ENCODE measurements at regions not wholly inside any gene's neighbourhood (a gene's known extent, or its start where the extent isn't known, plus 50 kb on each side); places are given as distances from the start of the nearest gene placed in this dataset.
"Not testable (repeated sequence)": the region's sequence is repeated elsewhere in the genome, so short reads cannot be mapped to it uniquely, and the experiment has no call there.

DNA sequence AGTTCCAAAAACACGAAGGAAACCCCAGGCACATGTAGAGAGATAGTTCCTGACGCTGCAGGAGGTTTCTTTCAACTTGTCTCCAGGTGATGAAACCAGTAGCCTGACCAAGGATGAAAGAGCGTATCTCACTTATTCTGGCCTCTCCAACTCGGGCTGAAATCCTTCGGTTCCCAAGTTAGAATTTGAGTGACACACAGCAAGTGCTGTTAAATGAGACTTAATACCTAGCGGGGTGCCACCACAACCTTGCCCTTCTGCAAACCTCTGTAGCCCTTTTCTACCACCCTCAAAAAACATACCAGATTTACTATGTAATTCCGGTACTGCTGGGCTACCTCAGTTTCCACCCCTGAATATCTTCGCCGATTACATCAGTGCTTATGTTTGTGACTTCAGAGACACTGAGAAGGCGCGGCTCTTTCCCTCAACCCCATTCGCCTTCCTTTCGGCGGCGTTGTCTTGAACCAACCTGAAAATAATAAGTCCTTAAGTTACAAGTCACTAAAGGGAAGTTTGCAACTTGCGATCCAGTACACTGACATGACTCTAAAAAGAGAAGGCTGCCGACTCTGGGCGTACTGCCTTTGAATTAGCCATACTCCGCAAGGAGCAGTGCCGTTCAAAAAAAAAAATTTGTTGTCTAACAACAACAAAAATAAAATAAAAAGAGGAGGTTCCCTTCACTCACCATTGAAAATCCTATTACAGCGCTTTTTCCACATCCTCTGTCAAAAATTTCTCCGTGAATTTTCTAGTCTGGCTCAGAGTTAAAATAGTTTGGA, 194.9 kb upstream of the ZNF184 start:
- no peak for DNase-seq (ENCODE audit: low read depth)
- peak overlapping the region; percentile 43 for H3K4me3 ChIP-seq (ENCODE audit: low read depth, low read length)
- TF ChIP-seq, protein P1, sequence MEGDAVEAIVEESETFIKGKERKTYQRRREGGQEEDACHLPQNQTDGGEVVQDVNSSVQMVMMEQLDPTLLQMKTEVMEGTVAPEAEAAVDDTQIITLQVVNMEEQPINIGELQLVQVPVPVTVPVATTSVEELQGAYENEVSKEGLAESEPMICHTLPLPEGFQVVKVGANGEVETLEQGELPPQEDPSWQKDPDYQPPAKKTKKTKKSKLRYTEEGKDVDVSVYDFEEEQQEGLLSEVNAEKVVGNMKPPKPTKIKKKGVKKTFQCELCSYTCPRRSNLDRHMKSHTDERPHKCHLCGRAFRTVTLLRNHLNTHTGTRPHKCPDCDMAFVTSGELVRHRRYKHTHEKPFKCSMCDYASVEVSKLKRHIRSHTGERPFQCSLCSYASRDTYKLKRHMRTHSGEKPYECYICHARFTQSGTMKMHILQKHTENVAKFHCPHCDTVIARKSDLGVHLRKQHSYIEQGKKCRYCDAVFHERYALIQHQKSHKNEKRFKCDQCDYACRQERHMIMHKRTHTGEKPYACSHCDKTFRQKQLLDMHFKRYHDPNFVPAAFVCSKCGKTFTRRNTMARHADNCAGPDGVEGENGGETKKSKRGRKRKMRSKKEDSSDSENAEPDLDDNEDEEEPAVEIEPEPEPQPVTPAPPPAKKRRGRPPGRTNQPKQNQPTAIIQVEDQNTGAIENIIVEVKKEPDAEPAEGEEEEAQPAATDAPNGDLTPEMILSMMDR (IDR thresholded peaks at IDR 0.05; ENCODE audit: control insufficient read depth, extremely low read depth, insufficient read depth), result no peak

DNA sequence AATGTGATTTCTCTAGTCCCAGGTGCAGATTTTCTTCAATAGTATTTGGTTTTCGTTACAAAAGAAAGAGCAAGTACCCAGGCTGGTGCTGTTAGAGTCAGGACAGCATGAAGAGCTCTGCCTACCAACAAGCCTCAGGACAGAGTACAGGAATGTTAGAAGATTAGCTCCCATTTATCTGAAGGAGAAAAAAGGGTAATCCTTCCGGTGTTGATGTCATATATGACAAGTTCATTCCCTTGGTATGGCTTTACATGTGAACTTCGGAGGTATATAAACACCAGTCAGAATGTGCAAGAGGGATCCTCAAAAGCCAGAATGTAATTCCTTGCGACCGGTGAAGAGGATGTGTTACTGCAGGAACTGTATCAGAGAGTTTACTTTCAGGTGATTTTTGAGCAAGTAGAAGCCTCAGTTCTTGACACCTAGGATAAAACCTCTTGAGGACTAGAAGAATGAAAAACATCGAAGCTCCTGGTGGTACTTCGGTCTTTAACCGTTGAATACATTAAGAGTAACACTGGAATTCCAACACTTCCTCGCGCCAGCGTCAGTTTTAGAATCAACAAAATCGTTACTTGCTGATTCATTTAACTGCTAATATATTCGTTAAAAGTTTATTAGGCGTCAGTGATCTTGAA, 194.2 kb upstream of the ZNF184 start:
- H3K4me3 ChIP-seq (ENCODE audit: low read depth, low read length), result no peak overlapping the region
- no peak for DNase-seq (ENCODE audit: low read depth)
- TF ChIP-seq, protein P1 (IDR thresholded peaks at IDR 0.05; ENCODE audit: control insufficient read depth, extremely low read depth, insufficient read depth), result no peak

DNA sequence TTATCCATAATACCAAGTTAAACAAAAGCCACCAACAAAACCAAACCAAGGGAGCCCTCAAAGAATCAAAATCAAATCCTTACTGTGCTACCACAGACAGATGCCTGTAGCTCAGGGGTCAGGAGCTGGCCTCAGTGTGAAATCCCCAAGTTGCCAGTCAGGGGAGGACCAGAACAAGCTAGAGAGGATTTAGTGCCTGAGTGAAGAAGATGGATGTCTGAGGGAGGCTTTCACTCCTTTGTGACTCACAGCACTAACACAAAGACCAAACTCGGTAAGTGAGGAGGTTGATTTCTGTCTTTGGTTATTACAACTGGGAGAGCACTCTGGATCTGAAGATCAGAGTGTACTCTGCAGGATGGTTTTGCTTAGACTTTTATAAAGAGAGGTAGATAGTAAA, 189.9 kb upstream of the ZNF184 start:
- TF ChIP-seq, protein P1 (IDR thresholded peaks at IDR 0.05; ENCODE audit: control insufficient read depth, extremely low read depth, insufficient read depth), result no peak
- no peak for DNase-seq (ENCODE audit: low read depth)
- no peak overlapping the region for H3K4me3 ChIP-seq (ENCODE audit: low read depth, low read length)

DNA sequence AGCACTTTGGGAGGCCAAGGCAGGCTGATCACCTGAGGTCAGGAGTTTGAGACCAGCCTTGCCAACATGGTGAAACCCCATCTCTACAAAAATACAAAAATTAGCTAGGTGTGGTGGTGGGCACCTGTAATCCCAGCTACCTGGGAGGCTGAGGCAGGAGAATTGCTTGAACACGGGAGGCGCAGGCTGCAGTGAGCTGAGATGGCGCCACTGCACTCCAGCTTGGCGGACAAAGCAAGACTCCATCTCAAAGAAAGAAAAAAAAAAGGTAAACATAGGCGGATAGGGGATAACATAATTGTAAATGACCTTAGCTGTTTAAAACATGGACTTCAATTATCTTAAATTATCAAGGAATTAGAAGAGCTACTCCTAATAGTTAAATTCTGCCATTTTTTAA, 189.3 kb upstream of the ZNF184 start:
- not testable (repeated sequence) for DNase-seq (ENCODE audit: low read depth); H3K4me3 ChIP-seq (ENCODE audit: low read depth, low read length)

DNA sequence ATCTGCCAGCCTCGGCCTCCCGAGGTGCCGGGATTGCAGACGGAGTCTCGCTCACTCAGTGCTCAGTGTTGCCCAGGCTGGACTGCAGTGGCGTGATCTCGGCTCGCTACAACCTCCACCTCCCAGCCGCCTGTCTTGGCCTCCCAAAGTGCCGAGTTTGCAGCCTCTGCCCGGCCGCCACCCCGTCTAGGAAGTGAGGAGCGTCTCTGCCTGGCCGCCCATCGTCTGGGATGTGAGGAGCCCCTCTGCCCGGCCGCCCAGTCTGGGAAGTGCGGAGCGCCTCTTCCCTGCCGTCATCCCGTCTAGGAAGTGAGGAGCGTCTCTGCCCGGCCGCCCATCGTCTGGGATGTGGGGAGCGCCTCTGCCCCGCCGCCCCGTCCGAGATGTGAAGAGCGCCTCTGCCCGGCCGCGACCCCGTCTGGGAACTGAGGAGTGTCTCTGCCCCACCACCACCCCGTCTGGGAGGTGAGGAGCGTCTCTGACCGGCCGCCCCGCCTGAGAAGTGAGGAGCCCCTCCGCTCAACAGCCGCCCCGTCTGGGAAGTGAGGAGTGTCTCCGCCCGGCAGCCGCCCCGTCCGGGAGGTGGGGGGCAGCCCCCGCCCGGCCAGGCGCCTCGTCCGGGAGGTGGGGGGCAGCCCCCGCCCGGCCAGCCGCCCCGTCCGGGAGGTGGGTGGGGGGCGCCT, 180.4 kb upstream of the ZNF184 start:
- not testable (repeated sequence) for DNase-seq (ENCODE audit: low read depth); H3K4me3 ChIP-seq (ENCODE audit: low read depth, low read length)

DNA sequence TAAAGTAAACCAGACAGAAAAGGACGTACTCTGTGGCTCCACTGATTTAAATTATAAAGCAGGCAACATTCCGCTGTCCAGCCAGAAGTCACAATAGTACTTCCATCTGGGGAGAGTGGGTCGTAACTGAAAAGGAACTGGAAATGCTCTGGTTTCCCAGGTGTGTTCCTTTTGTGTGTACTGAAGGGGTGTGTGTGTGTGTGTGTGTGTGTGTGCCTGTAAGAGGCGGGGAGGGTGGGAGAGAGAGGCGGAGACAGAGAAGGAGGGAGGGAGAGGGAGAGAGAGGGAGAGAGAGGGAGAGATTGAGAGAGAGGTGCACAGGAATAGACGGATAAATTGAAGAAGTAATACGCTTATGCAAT, 178.4 kb upstream of the ZNF184 start:
- DNase-seq (ENCODE audit: low read depth), result no peak
- TF ChIP-seq, protein P1 (IDR thresholded peaks at IDR 0.05; ENCODE audit: control insufficient read depth, extremely low read depth, insufficient read depth), result no peak
- peak overlapping the region; percentile 55 for H3K4me3 ChIP-seq (ENCODE audit: low read depth, low read length)

DNA sequence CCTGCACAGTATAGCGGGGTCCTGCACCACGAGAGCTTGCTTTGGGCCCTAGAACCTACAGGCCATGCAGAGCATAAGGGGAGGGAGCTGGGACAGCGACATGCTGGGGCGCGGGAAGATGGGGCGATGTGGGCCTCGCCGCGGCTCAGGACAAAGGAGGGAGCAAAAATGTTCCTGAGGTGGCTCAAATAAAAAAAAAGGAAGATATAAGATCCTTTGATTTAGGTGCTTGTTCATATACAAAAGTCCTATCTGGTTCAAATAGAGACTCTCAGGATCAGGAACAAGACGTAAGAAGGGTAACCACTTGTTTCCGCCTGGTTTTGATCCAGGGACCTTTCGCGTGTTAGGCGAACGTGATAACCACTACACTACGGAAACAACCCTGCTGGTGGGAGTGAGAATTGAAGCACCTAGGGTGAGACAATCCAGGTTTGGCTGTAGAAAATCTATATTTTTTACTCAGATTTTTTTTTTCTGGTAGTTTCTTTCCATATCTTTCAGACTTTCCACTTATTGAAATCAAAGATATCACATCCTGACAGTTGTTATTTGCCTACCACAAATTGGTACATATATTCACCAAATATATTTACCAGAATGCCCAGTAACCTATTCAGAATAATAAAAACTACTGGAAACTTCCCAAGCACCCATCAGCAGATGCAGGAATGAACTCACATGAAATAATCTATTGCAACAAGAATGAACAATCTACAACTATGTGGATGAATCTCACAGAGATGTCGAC, 177.9 kb upstream of the ZNF184 start:
- DNase-seq (ENCODE audit: low read depth), result no peak
- TF ChIP-seq, protein P1 (IDR thresholded peaks at IDR 0.05; ENCODE audit: control insufficient read depth, extremely low read depth, insufficient read depth), result peak; percentile 30; the same call in 1 of the 2 replicates
- peak overlapping the region; percentile 55 for H3K4me3 ChIP-seq (ENCODE audit: low read depth, low read length)
